Keratinocyte (primary cell): ENCODE measurements at regions not wholly inside any gene's neighbourhood (a gene's known extent, or its start where the extent isn't known, plus 50 kb on each side); places are given as distances from the start of the nearest gene placed in this dataset.

ENCODE experiments used
- CTCF ChIP-seq, 3 experiments: IDR thresholded peaks in 1 of 3; conservative IDR thresholded peaks in 1 of 3; optimal IDR thresholded peaks in 1 of 3; 2 replicates in 2 of 3; 3 replicates in 1 of 3; pipeline versions ENCODE3 to v1.5.1; 2011; ENCODE audit warnings: low read length in 3 of 3, mild to moderate bottlenecking in 3 of 3, moderate library complexity in 2 of 3, control low read depth in 1 of 3, inconsistent platforms in 1 of 3; ENCODE audit not compliant: insufficient read depth in 2 of 3; ENCODE audit errors: extremely low read depth in 1 of 3
- EZH2 ChIP-seq: IDR thresholded peaks from one replicate; pipeline ENCODE4 v1.6.1; 2012; ENCODE audit warnings: inconsistent platforms, mild to moderate bottlenecking, low read length, moderate library complexity

GRCh38 chr3:1609416-1609815 lies 489.2 kb upstream of the CNTN4 start:
- no peak for TF ChIP-seq CTCF (optimal IDR thresholded peaks at IDR 0.05 in 1 of 3, IDR thresholded peaks at IDR 0.05 in 1 of 3, conservative IDR thresholded peaks at IDR 0.05 in 1 of 3; ENCODE audit: extremely low read depth in 1 of 3, insufficient read depth in 2 of 3, low read length in 3 of 3)
- TF ChIP-seq EZH2, result no peak
